ENCODE measurements at regions not wholly inside any gene's neighbourhood (a gene's known extent, or its start where the extent isn't known, plus 50 kb on each side); places are given as distances from the start of the nearest gene placed in this dataset.

- no peaks in the 10 kb centered on the region for H3K79me1 ChIP-seq (ENCODE audit: low read length)
- no peak overlapping the region for H4K91ac ChIP-seq (ENCODE audit: low read depth, low read length)
- H3K14ac ChIP-seq (ENCODE audit: low read length) = no peak overlapping the region
- no peak overlapping the region for H3K23ac ChIP-seq (ENCODE audit: low read length)
- H3K9me3 ChIP-seq (ENCODE audit: insufficient read depth, low read depth, low read length) = no peaks in the 10 kb centered on the region
- H2BK12ac ChIP-seq (ENCODE audit: low read length) = no peak overlapping the region
- no peak overlapping the region for H2BK5ac ChIP-seq (ENCODE audit: low read depth, low read length, poor library complexity)
- no peaks in the 10 kb centered on the region for H3K79me2 ChIP-seq (ENCODE audit: control insufficient read depth, insufficient read depth, low read length, poor library complexity)
- DNase-seq = no peak
- no peak overlapping the region for H2AK5ac ChIP-seq (ENCODE audit: low read length)
- no peak overlapping the region for H3K4ac ChIP-seq (ENCODE audit: low read depth, low read length)
- H3K4me3 ChIP-seq (ENCODE audit: low read depth, low read length) = no peak overlapping the region
- no CpG with 5 or more reads among the region's 4 CpGs for WGBS (ENCODE audit: extremely low coverage, insufficient coverage, insufficient read length)
- no peak overlapping the region for H3K4me2 ChIP-seq (ENCODE audit: low read length)
- no peak overlapping the region for H2AFZ ChIP-seq (ENCODE audit: insufficient read depth, low read length, poor library complexity)
- no peak overlapping the region for H4K8ac ChIP-seq (ENCODE audit: low read depth, low read length)
- H4K12ac ChIP-seq (ENCODE audit: low read depth, low read length) = no peak overlapping the region
- no peaks in the 10 kb centered on the region for H3K36me3 ChIP-seq (ENCODE audit: control insufficient read depth in 1 of 2, insufficient read depth in 2 of 2, low read length in 2 of 2)
- H3K9ac ChIP-seq (ENCODE audit: low read length) = no peak overlapping the region
- peaks cover 3 to 7% of the 10 kb centered on the region in 2 experiments for H3K4me1 ChIP-seq (ENCODE audit: control insufficient read depth in 1 of 2, insufficient read depth in 2 of 2, low read length in 2 of 2)
- no peak overlapping the region for H2BK120ac ChIP-seq (ENCODE audit: insufficient read depth, low read length, poor library complexity)
- no peak overlapping the region for H3K27ac ChIP-seq (ENCODE audit: low read depth, low read length)
- no peak overlapping the region for H3K18ac ChIP-seq (ENCODE audit: low read length)
- no peaks in the 10 kb centered on the region for H3K27me3 ChIP-seq (ENCODE audit: insufficient read depth, low read length)
Measured at GRCh38 chr2:65656160-65656718, 223.8 kb upstream of the SPRED2 start.

DNA sequence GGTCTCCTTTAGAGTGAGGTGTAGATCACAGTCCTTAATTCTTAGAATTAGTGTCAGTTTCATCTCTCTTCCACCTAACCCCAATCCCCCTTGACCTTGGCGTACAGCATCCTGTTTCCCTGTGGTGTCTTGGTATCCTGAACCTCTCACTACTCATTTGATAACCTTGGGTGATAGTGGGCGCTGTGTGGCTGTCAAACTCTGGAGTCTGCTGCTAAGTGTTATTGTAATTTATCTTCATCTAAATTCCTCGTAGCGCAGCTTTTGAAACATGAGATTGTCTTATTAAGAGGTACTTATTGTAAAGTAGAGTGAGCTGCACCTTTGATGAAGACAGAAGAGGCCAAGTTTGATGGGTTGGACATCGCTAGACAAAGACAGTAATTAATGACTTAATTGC lies 222.6 kb upstream of the SPRED2 start:
- Histone ChIP-seq H4K12ac (ENCODE audit: low read depth, low read length) (no peak overlapping the region), H3K4ac (ENCODE audit: low read depth, low read length) (no peak overlapping the region), H3K9ac (ENCODE audit: low read length) (no peak overlapping the region), H2BK120ac (ENCODE audit: insufficient read depth, low read length, poor library complexity) (no peak overlapping the region), H2BK5ac (ENCODE audit: low read depth, low read length, poor library complexity) (no peak overlapping the region), H4K91ac (ENCODE audit: low read depth, low read length) (no peak overlapping the region), H3K36me3 (ENCODE audit: control insufficient read depth in 1 of 2, insufficient read depth in 2 of 2, low read length in 2 of 2) (no peaks in the 10 kb centered on the region), H3K23ac (ENCODE audit: low read length) (no peak overlapping the region), H3K27ac (ENCODE audit: low read depth, low read length) (no peak overlapping the region), H3K4me1 (ENCODE audit: control insufficient read depth in 1 of 2, insufficient read depth in 2 of 2, low read length in 2 of 2) (peaks cover 3 to 7% of the 10 kb centered on the region in 2 experiments), H2AK5ac (ENCODE audit: low read length) (no peak overlapping the region), H3K27me3 (ENCODE audit: insufficient read depth, low read length) (no peaks in the 10 kb centered on the region), H4K8ac (ENCODE audit: low read depth, low read length) (no peak overlapping the region), H3K4me3 (ENCODE audit: low read depth, low read length) (no peak overlapping the region), H3K4me2 (ENCODE audit: low read length) (no peak overlapping the region), H3K79me1 (ENCODE audit: low read length) (no peaks in the 10 kb centered on the region), H3K18ac (ENCODE audit: low read length) (no peak overlapping the region), H3K9me3 (ENCODE audit: insufficient read depth, low read depth, low read length) (no peaks in the 10 kb centered on the region), H2BK12ac (ENCODE audit: low read length) (no peak overlapping the region), H3K79me2 (ENCODE audit: control insufficient read depth, insufficient read depth, low read length, poor library complexity) (no peaks in the 10 kb centered on the region), H3K14ac (ENCODE audit: low read length) (no peak overlapping the region), H2AFZ (ENCODE audit: insufficient read depth, low read length, poor library complexity) (no peak overlapping the region)
- no peak for DNase-seq
- no CpG with 5 or more reads among the region's 5 CpGs for WGBS (ENCODE audit: extremely low coverage, insufficient coverage, insufficient read length)

DNA sequence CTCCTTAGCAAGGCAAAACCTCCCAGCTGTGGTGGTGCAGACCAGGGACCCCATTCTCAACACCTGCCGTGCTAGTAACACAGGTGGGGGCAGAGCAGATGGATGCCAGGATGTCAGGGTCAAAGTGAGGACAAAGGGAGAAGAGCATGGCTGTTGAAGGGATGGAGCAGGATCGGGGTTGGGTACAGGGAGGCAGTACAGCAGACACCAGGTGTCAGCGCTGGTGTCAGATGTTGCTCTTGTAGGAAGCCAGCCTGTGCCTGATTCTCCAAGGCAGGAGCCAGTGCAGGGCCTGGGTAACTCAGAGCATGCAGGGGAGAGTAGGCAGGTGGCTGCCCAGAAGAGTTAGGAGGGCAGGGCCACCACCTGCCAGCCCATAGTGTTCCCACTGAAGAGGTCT lies 222.1 kb upstream of the SPRED2 start:
- Histone ChIP-seq H3K36me3 (ENCODE audit: control insufficient read depth in 1 of 2, insufficient read depth in 2 of 2, low read length in 2 of 2) (no peaks in the 10 kb centered on the region), H3K4me2 (ENCODE audit: low read length) (no peak overlapping the region), H2BK12ac (ENCODE audit: low read length) (no peak overlapping the region), H3K4me1 (ENCODE audit: control insufficient read depth in 1 of 2, insufficient read depth in 2 of 2, low read length in 2 of 2) (peaks cover 3 to 7% of the 10 kb centered on the region in 2 experiments), H3K4ac (ENCODE audit: low read depth, low read length) (no peak overlapping the region), H2AK5ac (ENCODE audit: low read length) (no peak overlapping the region), H3K9ac (ENCODE audit: low read length) (no peak overlapping the region), H3K27me3 (ENCODE audit: insufficient read depth, low read length) (no peaks in the 10 kb centered on the region), H3K79me2 (ENCODE audit: control insufficient read depth, insufficient read depth, low read length, poor library complexity) (no peaks in the 10 kb centered on the region), H3K23ac (ENCODE audit: low read length) (no peak overlapping the region), H3K27ac (ENCODE audit: low read depth, low read length) (no peak overlapping the region), H3K4me3 (ENCODE audit: low read depth, low read length) (no peak overlapping the region), H3K9me3 (ENCODE audit: insufficient read depth, low read depth, low read length) (no peaks in the 10 kb centered on the region), H4K12ac (ENCODE audit: low read depth, low read length) (no peak overlapping the region), H4K91ac (ENCODE audit: low read depth, low read length) (no peak overlapping the region), H3K18ac (ENCODE audit: low read length) (no peak overlapping the region), H3K14ac (ENCODE audit: low read length) (no peak overlapping the region), H2BK5ac (ENCODE audit: low read depth, low read length, poor library complexity) (no peak overlapping the region), H2AFZ (ENCODE audit: insufficient read depth, low read length, poor library complexity) (no peak overlapping the region), H4K8ac (ENCODE audit: low read depth, low read length) (no peak overlapping the region), H3K79me1 (ENCODE audit: low read length) (no peaks in the 10 kb centered on the region), H2BK120ac (ENCODE audit: insufficient read depth, low read length, poor library complexity) (no peak overlapping the region)
- no CpG with 5 or more reads among the region's 3 CpGs for WGBS (ENCODE audit: extremely low coverage, insufficient coverage, insufficient read length)
- DNase-seq = no peak

DNA sequence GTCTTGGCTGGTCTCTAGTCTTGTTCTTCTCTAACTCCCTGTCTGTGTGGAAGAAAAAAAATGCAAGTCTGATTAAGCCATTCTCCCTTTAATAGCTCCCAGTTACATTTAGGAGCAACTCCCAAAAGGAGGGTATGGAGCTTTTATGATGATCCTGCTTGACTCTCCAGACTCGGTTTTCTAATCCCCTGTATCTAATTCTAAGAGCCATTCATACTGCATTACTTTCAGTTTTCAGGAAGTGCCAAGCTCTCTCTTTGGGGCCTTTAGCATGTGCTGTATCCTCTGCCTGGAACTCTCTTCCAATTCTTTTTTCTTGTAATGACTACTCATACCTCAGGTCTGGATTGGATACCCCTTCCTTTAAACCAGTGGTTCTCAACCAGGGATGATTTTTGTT lies 219.7 kb upstream of the SPRED2 start:
- WGBS (ENCODE audit: extremely low coverage, insufficient coverage, insufficient read length) = no CpG with 5 or more reads among the region's 1 CpG
- DNase-seq = no peak

More for the DNA sequence above, 219.7 kb upstream of the SPRED2 start:
- Histone ChIP-seq H3K18ac (ENCODE audit: low read length) (no peak overlapping the region), H3K23ac (ENCODE audit: low read length) (no peak overlapping the region), H3K27ac (ENCODE audit: low read depth, low read length) (no peak overlapping the region), H3K4me3 (ENCODE audit: low read depth, low read length) (no peak overlapping the region), H2AK5ac (ENCODE audit: low read length) (no peak overlapping the region), H3K9me3 (ENCODE audit: insufficient read depth, low read depth, low read length) (no peaks in the 10 kb centered on the region), H3K79me2 (ENCODE audit: control insufficient read depth, insufficient read depth, low read length, poor library complexity) (no peaks in the 10 kb centered on the region), H4K12ac (ENCODE audit: low read depth, low read length) (no peak overlapping the region), H3K14ac (ENCODE audit: low read length) (no peak overlapping the region), H2BK5ac (ENCODE audit: low read depth, low read length, poor library complexity) (no peak overlapping the region), H3K4ac (ENCODE audit: low read depth, low read length) (no peak overlapping the region), H2BK120ac (ENCODE audit: insufficient read depth, low read length, poor library complexity) (no peak overlapping the region), H3K79me1 (ENCODE audit: low read length) (no peaks in the 10 kb centered on the region), H3K36me3 (ENCODE audit: control insufficient read depth in 1 of 2, insufficient read depth in 2 of 2, low read length in 2 of 2) (no peaks in the 10 kb centered on the region), H2BK12ac (ENCODE audit: low read length) (no peak overlapping the region), H3K27me3 (ENCODE audit: insufficient read depth, low read length) (no peaks in the 10 kb centered on the region), H3K9ac (ENCODE audit: low read length) (no peak overlapping the region), H4K8ac (ENCODE audit: low read depth, low read length) (no peak overlapping the region), H3K4me1 (ENCODE audit: control insufficient read depth in 1 of 2, insufficient read depth in 2 of 2, low read length in 2 of 2) (no peaks in the 10 kb centered on the region), H3K4me2 (ENCODE audit: low read length) (no peak overlapping the region), H4K91ac (ENCODE audit: low read depth, low read length) (no peak overlapping the region), H2AFZ (ENCODE audit: insufficient read depth, low read length, poor library complexity) (no peak overlapping the region)
